PC-9 (cell line): ENCODE measurements at regions not wholly inside any gene's neighbourhood (a gene's known extent, or its start where the extent isn't known, plus 50 kb on each side); places are given as distances from the start of the nearest gene placed in this dataset.
"Not testable (repeated sequence)": the region's sequence is repeated elsewhere in the genome, so short reads cannot be mapped to it uniquely, and the experiment has no call there.

Experiments
- BruUV-seq: library from RNA; stranded (reverse); fragments of 400-500 nt; replicated peaks from 2 replicates; lab custom pipeline; 2021; lab: Mats Ljungman, UMichigan
- CTCF ChIA-PET: fragments of 300-600 bp; sonication (Branson Sonifier 250); formaldehyde crosslinking; loops from one replicate; lab custom pipeline; 2022; ENCODE audit warnings: antibody characterized with exemption; lab: Charles Lee
- POLR2A ChIA-PET: fragments of 300-600 bp; sonication (Branson Sonifier 250); formaldehyde crosslinking; loops from one replicate; lab custom pipeline; 2022; ENCODE audit warnings: antibody characterized with exemption; ENCODE audit not compliant: unreplicated experiment; lab: Charles Lee
- DNase-seq, 2 experiments: peaks; one replicate each; pipeline versions ENCODE4 v3.0.0 to v3.0.0-alpha.2; 2015 to 2022; ENCODE audit warnings: mixed read lengths in 1 of 2
- H2AFZ ChIP-seq: fragments of 200-600 bp; sonication (generic); 2 replicates; pipeline ENCODE4 v1.8.1; 2017; ENCODE audit warnings: antibody characterized with exemption
- H3F3A ChIP-seq: fragments of 200-600 bp; sonication (generic); 2 replicates; pipeline ENCODE4 v1.8.1; 2017; ENCODE audit warnings: antibody characterized with exemption, mild to moderate bottlenecking, low read depth; ENCODE audit not compliant: insufficient read depth
- H3K27ac ChIP-seq: fragments of 200-600 bp; sonication (generic); 2 replicates; pipeline ENCODE4 v1.6.1; 2016; ENCODE audit warnings: mixed run types
- H3K27me3 ChIP-seq: fragments of 200-600 bp; sonication (generic); 2 replicates; pipeline ENCODE4 v1.6.1; 2016; ENCODE audit warnings: low read depth, mixed run types; ENCODE audit not compliant: insufficient read depth
- H3K36me3 ChIP-seq: fragments of 200-600 bp; sonication (generic); 2 replicates; pipeline ENCODE4 v1.6.1; 2016; ENCODE audit warnings: low read depth, mixed run types
- H3K4me1 ChIP-seq: fragments of 200-600 bp; sonication (generic); replicated peaks from 2 replicates; pipeline ENCODE4 v1.6.1; 2016; ENCODE audit warnings: mixed run types; ENCODE audit not compliant: insufficient read depth
- H3K4me2 ChIP-seq: fragments of 200-600 bp; sonication (generic); 2 replicates; pipeline ENCODE4 v1.6.1; 2017; ENCODE audit warnings: mixed run types
- H3K4me3 ChIP-seq: fragments of 200-600 bp; sonication (generic); 2 replicates; pipeline ENCODE4 v1.6.1; 2016; ENCODE audit warnings: mixed run types
- H3K79me2 ChIP-seq: fragments of 200-600 bp; sonication (generic); 2 replicates; pipeline ENCODE4 v1.6.1; 2017; ENCODE audit warnings: low read depth, mixed run types
- H3K9me2 ChIP-seq: fragments of 200-600 bp; sonication (generic); 2 replicates; pipeline ENCODE4 v1.8.1; 2017; ENCODE audit warnings: mild to moderate bottlenecking; ENCODE audit not compliant: insufficient read depth
- H3K9me3 ChIP-seq: fragments of 200-600 bp; sonication (generic); 2 replicates; pipeline ENCODE4 v1.8.1; 2016; ENCODE audit warnings: low read depth; ENCODE audit not compliant: insufficient read depth
- H4K20me1 ChIP-seq: fragments of 200-600 bp; sonication (generic); 2 replicates; pipeline ENCODE4 v1.8.1; 2017; ENCODE audit not compliant: insufficient read depth
- EZH2 ChIP-seq: fragments of 200-600 bp; sonication (generic); IDR thresholded peaks from 2 replicates; pipeline ENCODE4 v1.8.0; 2017; ENCODE audit warnings: antibody characterized with exemption, low read depth
- intact Hi-C: fragments of 100-400 bp; cut with micrococcal nuclease; formaldehyde crosslinking; loops from one replicate; pipeline ENCODE4 v1.10.0; 2022; ENCODE audit not compliant: unreplicated experiment
- TF ChIP-seq, protein P1 (sequence below): fragments of 200-600 bp; sonication (generic); conservative IDR thresholded peaks from 2 replicates; pipeline ENCODE4 v1.6.1; 2017; ENCODE audit warnings: mixed run types, antibody characterized with exemption, mild to moderate bottlenecking, moderate library complexity

DNA sequence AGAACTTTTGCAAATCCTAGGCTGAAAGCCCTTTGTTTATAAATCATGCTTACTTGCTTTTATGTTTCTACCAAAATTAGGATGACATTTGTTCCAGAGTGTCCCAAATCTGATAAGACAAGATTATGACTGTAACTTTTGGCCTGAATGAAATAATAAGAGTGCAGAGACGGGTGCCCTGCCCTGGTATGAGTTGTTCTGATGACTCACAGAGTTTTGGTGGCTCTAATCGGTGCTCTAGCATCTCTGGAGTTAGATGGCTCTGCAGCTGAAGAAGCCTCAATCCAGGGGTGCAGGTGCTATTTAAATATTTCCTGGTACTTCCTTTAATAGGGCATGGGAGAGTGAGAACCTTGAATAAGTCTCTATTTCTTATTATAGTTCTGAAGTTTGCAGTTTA is 102.2 kb upstream of the ELMO1 start:
- TF ChIP-seq EZH2: no peak
- TF ChIP-seq, protein P1, sequence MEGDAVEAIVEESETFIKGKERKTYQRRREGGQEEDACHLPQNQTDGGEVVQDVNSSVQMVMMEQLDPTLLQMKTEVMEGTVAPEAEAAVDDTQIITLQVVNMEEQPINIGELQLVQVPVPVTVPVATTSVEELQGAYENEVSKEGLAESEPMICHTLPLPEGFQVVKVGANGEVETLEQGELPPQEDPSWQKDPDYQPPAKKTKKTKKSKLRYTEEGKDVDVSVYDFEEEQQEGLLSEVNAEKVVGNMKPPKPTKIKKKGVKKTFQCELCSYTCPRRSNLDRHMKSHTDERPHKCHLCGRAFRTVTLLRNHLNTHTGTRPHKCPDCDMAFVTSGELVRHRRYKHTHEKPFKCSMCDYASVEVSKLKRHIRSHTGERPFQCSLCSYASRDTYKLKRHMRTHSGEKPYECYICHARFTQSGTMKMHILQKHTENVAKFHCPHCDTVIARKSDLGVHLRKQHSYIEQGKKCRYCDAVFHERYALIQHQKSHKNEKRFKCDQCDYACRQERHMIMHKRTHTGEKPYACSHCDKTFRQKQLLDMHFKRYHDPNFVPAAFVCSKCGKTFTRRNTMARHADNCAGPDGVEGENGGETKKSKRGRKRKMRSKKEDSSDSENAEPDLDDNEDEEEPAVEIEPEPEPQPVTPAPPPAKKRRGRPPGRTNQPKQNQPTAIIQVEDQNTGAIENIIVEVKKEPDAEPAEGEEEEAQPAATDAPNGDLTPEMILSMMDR: no peak
- no peak overlapping the region for H3K4me2 ChIP-seq
- intact Hi-C loops: no loop called here
- no peak overlapping the region for H3K27ac ChIP-seq
- no peaks in the 10 kb centered on the region for H3K4me1 ChIP-seq
- no peaks in the 10 kb centered on the region for H3K27me3 ChIP-seq
- H3K79me2 ChIP-seq: no peaks in the 10 kb centered on the region
- H2AFZ ChIP-seq: no peak overlapping the region
- H4K20me1 ChIP-seq: no peaks in the 10 kb centered on the region
- ChIA-PET CTCF (no interaction called here), POLR2A (no interaction called here)
- H3F3A ChIP-seq: no peaks in the 10 kb centered on the region; the same call in 1 of the 2 replicates
- no peak for DNase-seq
- no peak overlapping the region for H3K4me3 ChIP-seq
- H3K9me3 ChIP-seq: no peaks in the 10 kb centered on the region; the same call in 1 of the 2 replicates
- BruUV-seq: no TSS peak
- H3K36me3 ChIP-seq: no peaks in the 10 kb centered on the region
- no peaks in the 10 kb centered on the region for H3K9me2 ChIP-seq

DNA sequence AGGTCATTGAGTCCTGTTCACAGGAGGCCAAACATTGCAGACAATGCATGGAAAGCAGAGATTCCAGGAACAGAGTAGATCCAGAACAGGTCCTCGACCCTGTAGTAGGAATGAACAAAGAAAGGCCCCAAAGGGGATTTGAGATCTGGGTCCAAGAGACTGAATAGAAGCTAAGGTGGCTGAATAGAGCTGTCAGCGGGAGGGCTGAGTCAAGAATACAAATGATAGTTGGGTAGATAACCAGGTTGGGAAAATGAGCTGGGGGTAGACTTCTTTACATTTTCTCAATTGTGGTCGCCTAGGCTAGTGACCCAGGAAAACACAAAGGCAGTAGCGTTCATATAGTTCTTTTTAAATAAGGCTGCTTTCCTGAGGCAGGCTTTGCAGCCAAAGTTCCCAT is 103.4 kb upstream of the ELMO1 start:
- no peak overlapping the region for H3K27ac ChIP-seq
- H3K79me2 ChIP-seq: no peaks in the 10 kb centered on the region
- H3K4me2 ChIP-seq: no peak overlapping the region
- no peaks in the 10 kb centered on the region for H4K20me1 ChIP-seq
- H3K27me3 ChIP-seq: no peaks in the 10 kb centered on the region
- H3K9me3 ChIP-seq: no peaks in the 10 kb centered on the region; the same call in 1 of the 2 replicates
- no peaks in the 10 kb centered on the region; the same call in 1 of the 2 replicates for H3F3A ChIP-seq
- intact Hi-C loops: no loop called here
- TF ChIP-seq EZH2: no peak
- TF ChIP-seq, protein P1: no peak
- H3K36me3 ChIP-seq: no peaks in the 10 kb centered on the region
- ChIA-PET POLR2A (no interaction called here), CTCF (no interaction called here)
- H3K4me3 ChIP-seq: no peak overlapping the region
- no peaks in the 10 kb centered on the region for H3K4me1 ChIP-seq
- BruUV-seq: no TSS peak
- H3K9me2 ChIP-seq: no peaks in the 10 kb centered on the region
- DNase-seq: no peak
- H2AFZ ChIP-seq: no peak overlapping the region

DNA sequence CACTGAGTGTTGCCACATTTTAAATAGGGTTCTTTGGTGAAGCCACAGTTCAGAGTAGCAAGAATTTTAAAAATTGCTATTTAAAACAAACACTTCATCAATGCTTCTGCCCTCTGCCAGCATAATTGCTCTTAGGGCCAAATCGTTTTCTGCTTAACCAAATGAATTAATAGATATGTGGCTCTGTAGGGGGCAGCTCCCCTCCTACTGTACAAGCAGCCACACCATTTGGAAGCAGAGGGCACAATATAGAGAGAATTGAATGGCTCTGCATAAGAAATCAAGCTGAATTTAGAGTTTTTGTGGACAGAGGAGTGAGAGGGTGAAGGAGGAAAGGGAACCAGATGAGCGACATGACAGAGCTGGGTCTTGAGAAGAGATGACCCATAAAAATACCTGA is 103.8 kb upstream of the ELMO1 start:
- H3K4me2 ChIP-seq, H2AFZ ChIP-seq, H3K9me3 ChIP-seq, H4K20me1 ChIP-seq, H3K27ac ChIP-seq, H3K4me1 ChIP-seq, H3K27me3 ChIP-seq, POLR2A ChIA-PET, H3K79me2 ChIP-seq, DNase-seq, H3K9me2 ChIP-seq, H3K4me3 ChIP-seq, intact Hi-C loops, H3F3A ChIP-seq, CTCF ChIA-PET, H3K36me3 ChIP-seq, BruUV-seq: not testable (repeated sequence)

DNA sequence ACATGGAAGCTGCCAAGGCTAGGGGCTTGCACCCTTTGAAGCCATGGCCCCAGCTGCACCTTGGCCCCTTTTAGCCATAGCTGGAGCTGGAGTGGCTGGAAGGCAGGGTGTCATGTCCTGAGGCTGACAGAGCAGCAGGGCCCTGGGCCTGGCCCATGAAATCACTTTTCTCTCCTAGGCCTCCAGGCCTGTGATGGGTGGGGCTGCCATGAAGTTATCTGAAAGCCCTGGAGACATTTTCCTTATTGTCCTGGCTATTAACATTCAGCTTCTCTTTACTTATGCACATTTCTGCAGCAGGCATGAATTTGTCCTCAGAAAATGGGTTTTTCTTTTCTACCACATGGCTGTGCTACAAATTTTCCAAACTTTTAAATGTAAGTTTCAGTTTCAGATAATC is 106.9 kb upstream of the ELMO1 start:
- Histone ChIP-seq H3K4me3 (no peak overlapping the region), H3F3A (no peaks in the 10 kb centered on the region; the same call in 1 of the 2 replicates), H3K27ac (no peak overlapping the region), H2AFZ (no peak overlapping the region), H3K36me3 (no peaks in the 10 kb centered on the region), H3K79me2 (no peaks in the 10 kb centered on the region), H3K4me1 (no peaks in the 10 kb centered on the region), H3K4me2 (no peak overlapping the region), H4K20me1 (no peaks in the 10 kb centered on the region), H3K27me3 (no peaks in the 10 kb centered on the region), H3K9me3 (no peaks in the 10 kb centered on the region; the same call in 1 of the 2 replicates), H3K9me2 (no peaks in the 10 kb centered on the region)
- TF ChIP-seq, protein P1: no peak
- TF ChIP-seq EZH2: no peak
- intact Hi-C loops: no loop called here
- no TSS peak for BruUV-seq
- ChIA-PET POLR2A (no interaction called here), CTCF (no interaction called here)
- no peak for DNase-seq
